Epithelial cell of proximal tubule (primary cell): ENCODE measurements at regions not wholly inside any gene's neighbourhood (a gene's known extent, or its start where the extent isn't known, plus 50 kb on each side); places are given as distances from the start of the nearest gene placed in this dataset.

ENCODE experiments used
- DNase-seq: peaks from one replicate; pipeline ENCODE4 v3.0.0-alpha.2; 2011; ENCODE audit warnings: low read depth
- H3K4me3 ChIP-seq: 2 replicates; pipeline ENCODE4 v1.5.1; 2011; ENCODE audit warnings: low read depth, mild to moderate bottlenecking, low read length
- CTCF ChIP-seq: conservative IDR thresholded peaks from 2 replicates; pipeline ENCODE4 v1.5.1; 2012; ENCODE audit warnings: low read depth, mild to moderate bottlenecking, low read length

- TF ChIP-seq CTCF: no peak
- no peak overlapping the region for H3K4me3 ChIP-seq
- no peak for DNase-seq
These were observed 152.2 kb downstream of the TFAP2B start for GRCh38 chr6:50970908-50971307.

- H3K4me3 ChIP-seq: no peak overlapping the region
- TF ChIP-seq CTCF: no peak
- no peak for DNase-seq
These were observed 154.8 kb downstream of the TFAP2B start for GRCh38 chr6:50973464-50973863.

- no peak for DNase-seq
- no peak overlapping the region for H3K4me3 ChIP-seq
- TF ChIP-seq CTCF: no peak
These were observed 155.6 kb downstream of the TFAP2B start for GRCh38 chr6:50974319-50974718.

GRCh38 chr6:50975216-50975615 is 156.5 kb downstream of the TFAP2B start:
- no peak for TF ChIP-seq CTCF

GRCh38 chr6:50976907-50977306 is 158.2 kb downstream of the TFAP2B start:
- no peak for TF ChIP-seq CTCF
- H3K4me3 ChIP-seq: no peak overlapping the region
- DNase-seq: no peak

More at GRCh38 chr6:50975216-50975615, 156.5 kb downstream of the TFAP2B start:
- no peak for DNase-seq
- no peak overlapping the region for H3K4me3 ChIP-seq

- DNase-seq: no peak
- H3K4me3 ChIP-seq: no peak overlapping the region
- TF ChIP-seq CTCF: no peak
These were observed 159.1 kb downstream of the TFAP2B start for GRCh38 chr6:50977796-50978195.

- H3K4me3 ChIP-seq: no peak overlapping the region
- peak; percentile 33 for DNase-seq
- no peak for TF ChIP-seq CTCF
These were observed 159.9 kb downstream of the TFAP2B start for GRCh38 chr6:50978380-50979170.
